ENCODE measurements at regions not wholly inside any gene's neighbourhood (a gene's known extent, or its start where the extent isn't known, plus 50 kb on each side); places are given as distances from the start of the nearest gene placed in this dataset.

DNA sequence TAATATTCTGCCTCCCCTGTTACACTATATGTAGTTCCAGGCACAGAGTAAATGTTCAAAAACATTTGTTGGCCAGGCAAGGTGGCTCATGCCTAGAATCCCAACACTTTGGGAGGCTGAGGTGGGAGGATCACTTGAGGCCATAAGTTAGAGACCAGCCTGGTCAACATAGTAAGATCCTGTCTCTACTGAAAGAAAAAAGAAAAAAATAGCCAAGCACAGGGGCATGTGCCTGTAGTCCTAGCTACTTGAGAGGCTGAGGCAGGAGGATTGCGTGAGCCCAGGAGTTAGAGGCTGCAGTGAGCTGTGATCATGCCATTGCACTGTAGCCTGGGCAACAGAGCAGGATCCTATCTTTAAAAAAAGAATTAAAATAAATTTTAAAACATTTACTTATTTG, 57.6 kb upstream of the SIM2 start:
- POLR2A ChIA-PET = no interaction called here
- DNase-seq = no peak
- H3K9me3 ChIP-seq (ENCODE audit: control insufficient read depth in 2 of 3, low read length in 3 of 3) = peaks cover 0 to 4% (median 0%) of the 10 kb centered on the region in 3 experiments
- CTCF ChIA-PET = no interaction called here
- H3K36me3 ChIP-seq (ENCODE audit: control insufficient read depth in 2 of 3, insufficient read depth in 3 of 3, low read length in 3 of 3) = no peaks in the 10 kb centered on the region
- H3K9me3 Mint-ChIP-seq = peaks cover 3 to 17% (median 11%) of the 10 kb centered on the region in 11 donors
- H3K27ac ChIP-seq (ENCODE audit: low read depth, low read length) = no peak overlapping the region
- peaks cover 0 to 16% (median 1%) of the 10 kb centered on the region in 5 donors for H3K36me3 Mint-ChIP-seq
- no peak for ATAC-seq
- H3K4me3 ChIP-seq (ENCODE audit: low read length) = no peak overlapping the region
- no peak overlapping the region for H3K4me3 Mint-ChIP-seq
- peak overlapping the region in 1 of 9 donors; percentile 11 for H3K27ac Mint-ChIP-seq
- intact Hi-C loops (cut with micrococcal nuclease) = no loop called here
- H3K27me3 ChIP-seq (ENCODE audit: control insufficient read depth in 2 of 2, insufficient read depth in 2 of 2, low read length in 2 of 2) = no peaks in the 10 kb centered on the region
- peaks cover 0 to 9% (median 4%) of the 10 kb centered on the region in 5 donors for H3K27me3 Mint-ChIP-seq
- no peaks in the 10 kb centered on the region for H3K4me1 ChIP-seq (ENCODE audit: control insufficient read depth in 2 of 2, insufficient read depth in 2 of 2, low read length in 2 of 2)
- peaks cover 3 to 19% (median 15%) of the 10 kb centered on the region in 7 donors for H3K4me1 Mint-ChIP-seq

DNA sequence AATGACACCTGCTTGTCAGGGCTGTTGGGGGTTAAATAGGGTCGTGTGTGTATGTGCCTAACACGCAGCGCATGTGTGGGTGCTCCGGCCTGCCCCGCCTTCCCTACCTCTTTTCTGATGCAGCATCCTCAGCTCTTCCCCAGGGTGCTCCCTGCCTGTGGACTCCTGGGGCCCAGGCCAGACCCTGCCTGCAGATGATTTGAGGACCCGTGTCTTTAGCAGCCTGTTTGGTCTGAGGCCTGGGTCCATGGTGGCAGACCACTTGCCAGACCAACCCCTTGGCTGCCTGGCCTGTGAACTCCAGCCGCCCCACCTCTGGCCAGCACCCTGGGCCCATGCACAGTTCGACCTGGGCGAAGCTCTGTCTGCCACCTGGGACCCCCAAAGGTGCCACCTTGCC, 57.0 kb upstream of the SIM2 start:
- no peaks in the 10 kb centered on the region for H3K36me3 ChIP-seq (ENCODE audit: control insufficient read depth in 2 of 3, insufficient read depth in 3 of 3, low read length in 3 of 3)
- intact Hi-C loops (cut with micrococcal nuclease) = no loop called here
- no peak overlapping the region for H3K4me3 ChIP-seq (ENCODE audit: low read length)
- no peaks in the 10 kb centered on the region for H3K4me1 ChIP-seq (ENCODE audit: control insufficient read depth in 2 of 2, insufficient read depth in 2 of 2, low read length in 2 of 2)
- H3K27ac ChIP-seq (ENCODE audit: low read depth, low read length) = no peak overlapping the region
- Mint-ChIP-seq H3K36me3 (peaks cover 0 to 11% (median 0%) of the 10 kb centered on the region in 5 donors), H3K4me3 (no peak overlapping the region), H3K4me1 (peaks cover 3 to 22% (median 16%) of the 10 kb centered on the region in 7 donors), H3K27me3 (peaks cover 0 to 13% (median 4%) of the 10 kb centered on the region in 5 donors), H3K27ac (no peak overlapping the region), H3K9me3 (peaks cover 0 to 12% (median 6%) of the 10 kb centered on the region in 11 donors)
- no peaks in the 10 kb centered on the region for H3K27me3 ChIP-seq (ENCODE audit: control insufficient read depth in 2 of 2, insufficient read depth in 2 of 2, low read length in 2 of 2)
- CTCF ChIA-PET = no interaction called here
- H3K9me3 ChIP-seq (ENCODE audit: control insufficient read depth in 2 of 3, low read length in 3 of 3) = no peaks in the 10 kb centered on the region
- POLR2A ChIA-PET = no interaction called here
- ATAC-seq (no peak), DNase-seq (no peak)

DNA sequence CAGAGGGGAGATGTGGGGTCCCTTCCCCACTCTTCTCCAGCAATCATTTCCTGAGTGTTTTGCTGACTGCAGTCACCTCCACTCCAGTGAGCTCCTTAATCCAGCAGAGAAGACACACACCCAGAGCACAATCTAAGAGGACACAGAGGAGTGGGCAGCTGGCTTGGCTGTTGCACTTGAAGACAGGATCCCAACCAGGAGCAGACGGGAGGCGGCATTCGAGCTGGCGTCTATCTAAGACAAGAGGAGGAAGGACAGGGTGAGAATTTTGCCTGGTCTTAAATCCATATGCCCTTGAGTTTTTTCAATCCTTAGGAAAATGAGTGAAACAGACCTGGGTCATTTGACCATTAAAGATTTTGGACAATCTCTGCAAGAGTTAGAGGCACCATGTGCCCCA, 56.1 kb upstream of the SIM2 start:
- H3K4me1 Mint-ChIP-seq = peaks cover 3 to 28% (median 18%) of the 10 kb centered on the region in 7 donors
- intact Hi-C loops (cut with micrococcal nuclease) = no loop called here
- ATAC-seq (no peak), DNase-seq (no peak)
- Histone ChIP-seq H3K9me3 (ENCODE audit: control insufficient read depth in 2 of 3, low read length in 3 of 3) (no peaks in the 10 kb centered on the region), H3K4me3 (ENCODE audit: low read length) (no peak overlapping the region), H3K36me3 (ENCODE audit: control insufficient read depth in 2 of 3, insufficient read depth in 3 of 3, low read length in 3 of 3) (no peaks in the 10 kb centered on the region), H3K27ac (ENCODE audit: low read depth, low read length) (no peak overlapping the region), H3K27me3 (ENCODE audit: control insufficient read depth in 2 of 2, insufficient read depth in 2 of 2, low read length in 2 of 2) (no peaks in the 10 kb centered on the region), H3K4me1 (ENCODE audit: control insufficient read depth in 2 of 2, insufficient read depth in 2 of 2, low read length in 2 of 2) (no peaks in the 10 kb centered on the region)
- no peak overlapping the region for H3K27ac Mint-ChIP-seq
- ChIA-PET POLR2A (no interaction called here), CTCF (no interaction called here)
- peaks cover 0 to 5% (median 0%) of the 10 kb centered on the region in 5 donors for H3K36me3 Mint-ChIP-seq
- no peak overlapping the region for H3K4me3 Mint-ChIP-seq
- H3K27me3 Mint-ChIP-seq = peaks cover 0 to 17% (median 6%) of the 10 kb centered on the region in 5 donors
- peaks cover 0 to 8% (median 0%) of the 10 kb centered on the region in 11 donors for H3K9me3 Mint-ChIP-seq

DNA sequence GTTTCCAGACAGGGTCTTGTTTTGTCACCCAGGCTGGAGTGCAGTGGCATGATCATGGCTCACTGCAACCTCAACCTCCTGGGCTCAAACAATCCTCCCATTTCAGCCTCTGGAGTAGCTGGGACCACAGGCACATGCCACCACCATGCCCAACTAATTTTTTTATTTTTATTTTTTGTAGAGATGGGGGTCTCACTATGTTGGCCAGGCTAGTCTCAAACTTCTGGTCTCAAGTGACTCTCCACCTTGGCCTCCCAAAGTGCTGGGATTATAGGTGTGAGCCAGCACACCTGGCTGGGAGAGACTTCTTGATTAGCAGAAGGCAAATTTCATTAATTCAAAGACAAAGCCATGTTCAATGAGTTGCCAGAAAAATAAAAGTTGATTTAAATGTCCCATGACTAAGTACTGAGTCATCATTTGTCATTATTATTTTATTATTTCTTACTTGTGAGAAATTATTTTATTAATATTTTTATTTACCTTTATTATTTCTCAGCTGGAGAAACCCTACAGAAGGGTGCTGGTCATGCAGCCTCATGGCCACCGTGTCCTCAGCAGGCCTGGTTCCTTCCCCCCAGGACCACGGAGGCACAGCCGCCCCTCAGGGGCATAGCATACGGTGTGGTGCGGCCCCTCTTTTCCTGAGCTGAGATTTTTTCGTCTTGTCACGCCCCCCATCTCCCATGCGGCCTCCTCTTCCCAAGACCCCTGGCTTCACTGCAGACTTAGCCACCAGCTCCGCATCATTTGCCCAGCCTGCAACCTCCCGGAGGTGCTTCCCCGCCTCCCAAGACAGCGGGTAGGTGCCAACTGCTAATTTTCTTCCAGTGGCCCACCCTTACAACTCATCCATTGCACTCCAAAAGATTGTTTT, 55.3 kb upstream of the SIM2 start:
- peaks cover 3 to 28% (median 18%) of the 10 kb centered on the region in 7 donors for H3K4me1 Mint-ChIP-seq

DNA sequence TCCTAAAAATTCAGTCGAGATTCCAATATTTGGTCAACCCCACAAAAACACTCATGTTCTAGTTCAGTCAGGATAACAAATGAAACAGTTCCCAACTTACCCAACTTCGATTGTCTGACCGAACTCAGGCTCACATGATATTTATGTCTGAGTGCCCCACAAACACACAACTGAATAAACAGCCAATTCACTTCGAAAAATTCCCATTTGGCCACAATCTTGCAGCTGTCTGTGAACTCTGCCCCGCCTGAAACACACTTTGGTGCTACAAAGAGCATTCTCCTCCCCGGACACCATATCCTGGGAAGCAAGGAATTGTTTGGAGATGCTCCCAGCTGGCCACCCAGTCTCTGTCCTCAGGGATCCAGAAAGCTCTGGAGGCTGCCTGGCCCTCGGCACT, 52.9 kb upstream of the SIM2 start:
- Mint-ChIP-seq H3K27ac (no peak overlapping the region), H3K4me1 (peaks cover 0 to 12% (median 3%) of the 10 kb centered on the region in 7 donors), H3K9me3 (peaks cover 0 to 1% (median 0%) of the 10 kb centered on the region in 11 donors), H3K4me3 (no peak overlapping the region), H3K27me3 (peaks cover 0 to 14% (median 3%) of the 10 kb centered on the region in 5 donors), H3K36me3 (no peaks in the 10 kb centered on the region)
- Histone ChIP-seq H3K36me3 (ENCODE audit: control insufficient read depth in 2 of 3, insufficient read depth in 3 of 3, low read length in 3 of 3) (no peaks in the 10 kb centered on the region), H3K4me1 (ENCODE audit: control insufficient read depth in 2 of 2, insufficient read depth in 2 of 2, low read length in 2 of 2) (no peaks in the 10 kb centered on the region), H3K27ac (ENCODE audit: low read depth, low read length) (no peak overlapping the region), H3K9me3 (ENCODE audit: control insufficient read depth in 2 of 3, low read length in 3 of 3) (no peaks in the 10 kb centered on the region), H3K4me3 (ENCODE audit: low read length) (no peak overlapping the region), H3K27me3 (ENCODE audit: control insufficient read depth in 2 of 2, insufficient read depth in 2 of 2, low read length in 2 of 2) (no peaks in the 10 kb centered on the region)
- ChIA-PET CTCF (no interaction called here), POLR2A (no interaction called here)
- no peak for DNase-seq
- ATAC-seq = no peak
- intact Hi-C loops (cut with micrococcal nuclease) = no loop called here

More for the DNA sequence above, 55.3 kb upstream of the SIM2 start:
- DNase-seq (no peak), ATAC-seq (no peak)
- H3K27ac Mint-ChIP-seq = peak overlapping the region in 1 of 9 donors; percentile 25
- ChIA-PET CTCF (no interaction called here), POLR2A (no interaction called here)
- peaks cover 0 to 8% (median 0%) of the 10 kb centered on the region in 11 donors for H3K9me3 Mint-ChIP-seq
- H3K36me3 Mint-ChIP-seq = peaks cover 0 to 5% (median 0%) of the 10 kb centered on the region in 5 donors
- Histone ChIP-seq H3K27ac (ENCODE audit: low read depth, low read length) (no peak overlapping the region), H3K27me3 (ENCODE audit: control insufficient read depth in 2 of 2, insufficient read depth in 2 of 2, low read length in 2 of 2) (no peaks in the 10 kb centered on the region), H3K4me3 (ENCODE audit: low read length) (no peak overlapping the region), H3K9me3 (ENCODE audit: control insufficient read depth in 2 of 3, low read length in 3 of 3) (no peaks in the 10 kb centered on the region), H3K36me3 (ENCODE audit: control insufficient read depth in 2 of 3, insufficient read depth in 3 of 3, low read length in 3 of 3) (no peaks in the 10 kb centered on the region), H3K4me1 (ENCODE audit: control insufficient read depth in 2 of 2, insufficient read depth in 2 of 2, low read length in 2 of 2) (no peaks in the 10 kb centered on the region)
- peaks cover 0 to 18% (median 7%) of the 10 kb centered on the region in 5 donors for H3K27me3 Mint-ChIP-seq
- H3K4me3 Mint-ChIP-seq = no peak overlapping the region
- intact Hi-C loops (cut with micrococcal nuclease) = no loop called here

DNA sequence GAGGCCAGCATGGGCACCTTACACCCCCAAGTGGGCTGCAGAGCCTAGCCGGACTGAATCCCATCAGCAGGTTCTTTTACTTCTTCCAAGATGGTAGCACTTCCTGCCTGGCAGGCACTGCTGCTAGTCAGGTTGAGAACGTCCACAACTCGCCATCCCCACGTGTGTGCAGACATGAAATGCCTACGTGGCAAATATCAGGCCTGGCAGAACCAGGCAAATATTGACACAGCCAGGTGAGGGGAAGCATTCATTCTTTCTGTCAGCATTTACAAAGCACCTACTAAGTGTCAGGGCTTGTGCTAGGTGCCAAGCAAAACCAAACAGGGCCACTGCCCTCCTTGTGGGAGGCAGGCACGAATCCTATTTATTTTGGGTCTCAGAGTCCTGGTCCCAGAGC, 52.3 kb upstream of the SIM2 start:
- Histone ChIP-seq H3K4me3 (ENCODE audit: low read length) (no peak overlapping the region), H3K4me1 (ENCODE audit: control insufficient read depth in 2 of 2, insufficient read depth in 2 of 2, low read length in 2 of 2) (no peaks in the 10 kb centered on the region), H3K27ac (ENCODE audit: low read depth, low read length) (no peak overlapping the region), H3K9me3 (ENCODE audit: control insufficient read depth in 2 of 3, low read length in 3 of 3) (no peaks in the 10 kb centered on the region), H3K36me3 (ENCODE audit: control insufficient read depth in 2 of 3, insufficient read depth in 3 of 3, low read length in 3 of 3) (no peaks in the 10 kb centered on the region), H3K27me3 (ENCODE audit: control insufficient read depth in 2 of 2, insufficient read depth in 2 of 2, low read length in 2 of 2) (no peaks in the 10 kb centered on the region)
- Mint-ChIP-seq H3K36me3 (no peaks in the 10 kb centered on the region), H3K4me3 (no peak overlapping the region), H3K27me3 (peaks cover 0 to 14% (median 3%) of the 10 kb centered on the region in 5 donors), H3K9me3 (peaks cover 0 to 5% (median 0%) of the 10 kb centered on the region in 11 donors), H3K27ac (no peak overlapping the region), H3K4me1 (peaks cover 0 to 10% (median 0%) of the 10 kb centered on the region in 7 donors)
- CTCF ChIA-PET = interaction anchor here (1.9 kb wide), 1 partner anchor 16 kb away, joined by 6 read pairs; no protein-coding TSS in a partner anchor
- no peak for DNase-seq
- POLR2A ChIA-PET = no interaction called here
- intact Hi-C loops (cut with micrococcal nuclease) = no loop called here
- no peak for ATAC-seq

Data from naive thymus-derived CD4-positive, alpha-beta T cell (primary cell).